Astrocyte (in vitro differentiated cells and primary cell): ENCODE measurements at regions not wholly inside any gene's neighbourhood (a gene's known extent, or its start where the extent isn't known, plus 50 kb on each side); places are given as distances from the start of the nearest gene placed in this dataset.
"Not testable (repeated sequence)": the region's sequence is repeated elsewhere in the genome, so short reads cannot be mapped to it uniquely, and the experiment has no call there.

Source experiments
- EZH2 ChIP-seq: IDR thresholded peaks from 2 replicates; pipeline ENCODE4 v1.6.1; 2012; ENCODE audit warnings: mild to moderate bottlenecking, low read length, inconsistent platforms; ENCODE audit not compliant: insufficient read depth
- TF ChIP-seq, protein P1 (sequence below): IDR thresholded peaks from 2 replicates; pipeline ENCODE4 v1.5.1; 2011; ENCODE audit warnings: low read depth, mild to moderate bottlenecking, inconsistent platforms, low read length, moderate library complexity; ENCODE audit not compliant: insufficient read depth

- TF ChIP-seq, protein P1, sequence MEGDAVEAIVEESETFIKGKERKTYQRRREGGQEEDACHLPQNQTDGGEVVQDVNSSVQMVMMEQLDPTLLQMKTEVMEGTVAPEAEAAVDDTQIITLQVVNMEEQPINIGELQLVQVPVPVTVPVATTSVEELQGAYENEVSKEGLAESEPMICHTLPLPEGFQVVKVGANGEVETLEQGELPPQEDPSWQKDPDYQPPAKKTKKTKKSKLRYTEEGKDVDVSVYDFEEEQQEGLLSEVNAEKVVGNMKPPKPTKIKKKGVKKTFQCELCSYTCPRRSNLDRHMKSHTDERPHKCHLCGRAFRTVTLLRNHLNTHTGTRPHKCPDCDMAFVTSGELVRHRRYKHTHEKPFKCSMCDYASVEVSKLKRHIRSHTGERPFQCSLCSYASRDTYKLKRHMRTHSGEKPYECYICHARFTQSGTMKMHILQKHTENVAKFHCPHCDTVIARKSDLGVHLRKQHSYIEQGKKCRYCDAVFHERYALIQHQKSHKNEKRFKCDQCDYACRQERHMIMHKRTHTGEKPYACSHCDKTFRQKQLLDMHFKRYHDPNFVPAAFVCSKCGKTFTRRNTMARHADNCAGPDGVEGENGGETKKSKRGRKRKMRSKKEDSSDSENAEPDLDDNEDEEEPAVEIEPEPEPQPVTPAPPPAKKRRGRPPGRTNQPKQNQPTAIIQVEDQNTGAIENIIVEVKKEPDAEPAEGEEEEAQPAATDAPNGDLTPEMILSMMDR = not testable (repeated sequence)
- TF ChIP-seq EZH2 = not testable (repeated sequence)
Observed at GRCh38 chr16:5212501-5212900, 114.9 kb upstream of the EEF2KMT start.
